ENCODE measurements at regions not wholly inside any gene's neighbourhood (a gene's known extent, or its start where the extent isn't known, plus 50 kb on each side); places are given as distances from the start of the nearest gene placed in this dataset.

- TF ChIP-seq CTCF (IDR thresholded peaks at IDR 0.05) (no peak), POLR2A (IDR thresholded peaks at IDR 0.05) (no peak), POLR2AphosphoS5 (IDR thresholded peaks at IDR 0.05) (no peak)
Measured at GRCh38 chr4:116726523-116726922, 358.9 kb downstream of the TRAM1L1 start.
